Stimulated activated CD8-positive, alpha-beta memory T cell treated with anti-CD3 and anti-CD28 coated beads, Interleukin-15, amount 100 ng/mL, for 48 hours (primary cell): ENCODE measurements at regions not wholly inside any gene's neighbourhood (a gene's known extent, or its start where the extent isn't known, plus 50 kb on each side); places are given as distances from the start of the nearest gene placed in this dataset.
"Not testable (repeated sequence)": the region's sequence is repeated elsewhere in the genome, so short reads cannot be mapped to it uniquely, and the experiment has no call there.

Experiments used
- DNase-seq, 2 donors: peaks; one replicate each; pipeline ENCODE4 v3.0.0-alpha.2; 2020; ENCODE audit warnings: low read depth in 2 of 2

DNA sequence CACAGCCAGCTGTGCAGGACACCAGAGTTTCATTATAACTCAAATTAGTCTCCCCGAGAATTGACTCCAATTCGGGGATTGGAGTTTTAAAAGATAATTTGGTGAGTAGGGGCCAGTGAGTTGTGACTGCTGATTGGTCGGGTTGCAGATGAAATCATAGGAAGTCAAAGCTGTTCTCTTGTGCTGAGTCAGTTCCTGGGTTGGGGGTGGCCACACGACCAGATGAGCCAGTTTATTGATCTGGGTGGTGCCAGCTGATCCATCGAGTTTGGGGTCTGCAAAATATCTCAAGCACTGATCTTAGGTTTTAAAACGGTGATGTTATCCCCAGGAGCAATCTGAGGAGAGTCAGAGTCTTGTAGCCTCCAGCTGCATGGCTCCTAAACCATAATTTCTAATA is 82.7 kb upstream of the SLC66A3 start:
- no peak for DNase-seq

DNA sequence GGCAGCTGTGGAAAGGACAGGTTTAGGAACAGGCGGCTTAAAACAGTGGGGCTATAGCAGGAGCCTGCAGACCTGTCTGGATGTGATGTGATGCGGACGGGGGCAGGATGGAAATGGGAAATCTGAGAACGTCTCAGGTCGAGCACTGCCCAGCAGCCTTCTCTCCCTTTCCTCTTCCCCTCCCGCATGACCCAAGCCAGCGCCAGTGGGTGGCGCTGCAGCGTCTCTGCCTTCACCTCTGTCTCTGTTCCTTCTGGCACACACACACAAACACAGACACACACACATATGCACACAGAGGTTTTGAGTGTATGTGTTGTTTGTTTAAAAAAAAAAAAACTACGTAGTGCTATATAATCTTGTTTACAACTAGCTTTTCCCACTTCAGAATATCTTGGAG is 82.0 kb upstream of the SLC66A3 start:
- peak in 1 of 2 donors; percentile 9 for DNase-seq

DNA sequence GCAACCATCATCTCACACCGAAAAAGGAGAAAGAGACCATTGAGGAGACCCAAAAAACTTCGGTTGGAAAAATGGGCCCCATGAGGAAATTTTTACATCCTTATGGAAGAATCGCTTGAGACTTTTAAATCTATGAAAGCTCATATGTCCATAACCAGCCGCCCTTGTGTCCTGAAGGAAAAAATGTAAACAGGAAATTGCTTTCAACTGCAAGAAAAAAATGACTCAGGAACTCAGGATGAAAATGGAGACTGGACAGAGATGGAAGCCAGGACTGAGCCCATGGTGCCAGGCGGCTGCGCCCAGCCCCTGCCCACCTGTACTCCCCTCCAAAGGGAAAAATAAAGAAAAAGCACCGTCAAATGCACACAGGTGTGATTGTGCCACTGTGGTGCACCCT is 81.5 kb upstream of the SLC66A3 start:
- no peak for DNase-seq

DNA sequence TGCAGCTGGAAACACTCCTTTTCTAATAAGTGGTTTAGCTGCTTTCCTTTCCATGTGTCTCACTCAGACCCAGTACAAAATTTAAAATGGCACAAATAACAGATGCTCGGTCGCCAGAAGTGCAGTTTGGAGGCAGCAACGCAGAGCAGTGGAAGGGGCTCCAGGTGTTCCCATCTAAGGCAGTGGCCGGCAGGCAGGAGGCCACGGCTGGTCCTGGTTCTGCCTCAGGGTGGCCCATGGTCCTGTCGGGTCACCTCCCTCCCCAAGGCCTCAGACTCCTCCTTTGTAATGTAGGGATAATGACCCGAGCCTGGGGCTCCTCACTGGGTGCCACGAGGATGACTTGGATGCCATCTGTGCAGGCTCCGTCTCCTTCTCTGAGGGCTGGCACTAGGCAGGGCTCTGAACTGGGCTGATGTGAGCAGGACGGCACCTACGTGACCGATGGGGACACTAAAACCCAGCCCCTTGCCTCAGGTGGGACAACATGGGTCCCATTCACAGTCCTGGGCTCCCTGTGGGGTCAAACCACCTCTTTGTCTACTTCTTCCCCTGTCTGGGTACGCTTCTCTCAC is 80.9 kb upstream of the SLC66A3 start:
- DNase-seq = no peak

- DNase-seq = no peak
Observed at GRCh38 chr2:11075221-11075620, 80.0 kb upstream of the SLC66A3 start.

GRCh38 chr2:11077411-11077810 is 77.9 kb upstream of the SLC66A3 start:
- no peak for DNase-seq

DNA sequence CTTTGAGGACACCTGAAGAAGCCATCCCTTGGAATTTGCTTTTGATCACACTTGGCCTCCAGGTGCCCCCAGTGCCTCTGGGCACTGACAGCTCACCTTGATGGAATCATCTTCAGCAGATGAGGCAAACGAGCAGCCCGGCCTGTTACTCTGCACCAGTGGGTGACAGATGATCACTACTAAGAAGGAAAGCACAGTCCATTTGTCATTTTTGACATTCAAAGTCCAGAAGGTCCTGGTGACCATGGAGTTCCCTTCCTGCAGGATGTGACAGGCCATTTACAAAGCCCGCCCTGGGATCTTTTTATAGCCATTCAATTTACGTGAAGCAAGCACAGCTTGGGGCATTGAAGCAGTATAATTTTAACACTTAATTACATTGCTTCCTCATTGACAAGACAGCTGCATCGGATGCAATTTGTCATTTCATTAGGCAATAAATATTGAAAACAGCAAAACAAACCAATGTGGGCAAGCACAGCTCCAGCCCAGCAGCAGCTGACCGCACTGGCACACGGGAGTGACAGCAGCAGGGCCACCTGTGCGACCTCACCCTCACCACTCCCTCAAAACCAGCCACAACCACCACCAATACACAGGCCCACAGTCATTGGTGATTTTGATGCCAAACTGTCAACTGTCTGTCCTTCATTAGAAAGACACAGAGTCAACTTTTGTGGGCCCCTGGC is 76.0 kb upstream of the SLC66A3 start:
- no peak for DNase-seq

- no peak for DNase-seq
Observed at GRCh38 chr2:11080253-11081115, 74.8 kb upstream of the SLC66A3 start.

DNA sequence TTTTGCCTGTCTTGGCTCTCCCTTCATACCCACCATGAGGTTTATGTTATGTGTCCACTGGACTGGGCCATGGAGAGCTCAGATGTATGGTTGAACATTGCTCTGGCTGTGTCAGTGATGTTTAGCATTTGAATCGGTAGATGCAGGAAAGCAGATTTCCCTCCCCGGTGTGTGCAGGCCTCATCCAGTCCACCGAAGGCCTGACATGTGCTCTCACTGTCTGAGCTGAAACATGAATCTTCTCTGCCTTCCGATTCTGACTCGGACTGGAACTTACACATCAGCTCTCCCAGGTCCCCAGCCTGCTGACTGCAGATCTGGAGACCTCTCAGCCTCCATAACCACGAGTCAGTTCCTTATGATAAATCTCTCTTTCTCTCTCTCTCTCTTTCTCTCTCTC is 72.4 kb upstream of the SLC66A3 start:
- DNase-seq = no peak

- DNase-seq = not testable (repeated sequence)
Observed at GRCh38 chr2:11088821-11089220, 66.4 kb upstream of the SLC66A3 start.

DNA sequence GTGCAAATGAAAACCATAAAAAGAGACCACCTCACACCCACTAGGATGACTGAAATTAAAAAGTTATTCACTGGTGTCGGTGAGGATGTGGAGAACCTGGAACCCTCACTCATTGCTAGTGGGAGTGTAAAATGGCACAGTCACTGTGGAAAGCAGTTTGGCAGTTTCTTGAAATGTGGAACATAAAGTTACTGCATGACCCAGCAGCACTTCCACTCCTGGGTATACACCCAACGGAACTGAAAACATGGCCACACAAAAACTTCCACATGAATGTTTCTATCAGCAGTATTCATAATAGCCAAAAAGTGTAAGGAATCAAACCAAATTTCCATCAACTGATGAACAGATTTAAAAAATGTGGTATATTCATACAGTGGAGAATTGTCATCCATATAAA is 65.1 kb upstream of the SLC66A3 start:
- DNase-seq = no peak

DNA sequence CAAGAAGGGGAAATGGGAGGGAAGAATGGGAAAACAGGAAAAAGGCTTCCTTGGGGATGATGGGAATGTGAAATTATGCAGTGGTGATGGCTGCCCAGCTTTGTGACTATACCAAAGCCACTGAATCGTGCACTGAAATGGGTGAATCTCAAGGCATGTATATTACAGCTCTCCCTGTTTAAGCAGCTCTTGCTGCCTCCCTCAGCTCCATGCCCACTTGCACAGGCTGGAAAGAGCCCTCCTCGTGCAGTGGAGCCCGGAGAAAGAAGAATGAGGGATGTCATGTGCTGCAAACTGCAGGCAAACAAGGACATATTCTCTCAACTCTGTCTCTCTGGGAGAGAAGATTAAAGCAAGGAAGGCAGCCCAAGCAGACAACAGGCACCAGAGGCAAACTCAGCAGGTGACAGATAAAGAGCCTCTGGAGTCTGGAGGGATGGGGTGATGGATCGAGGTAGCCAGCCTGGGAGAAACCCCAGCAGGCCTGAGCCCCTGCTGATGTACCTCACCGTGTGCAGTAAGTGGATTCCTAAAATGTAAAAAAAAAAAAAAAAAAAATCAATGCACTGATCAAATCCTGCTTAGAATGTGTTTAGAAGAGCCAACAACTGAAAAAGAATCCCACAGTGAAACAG is 62.4 kb upstream of the SLC66A3 start:
- no peak for DNase-seq

DNA sequence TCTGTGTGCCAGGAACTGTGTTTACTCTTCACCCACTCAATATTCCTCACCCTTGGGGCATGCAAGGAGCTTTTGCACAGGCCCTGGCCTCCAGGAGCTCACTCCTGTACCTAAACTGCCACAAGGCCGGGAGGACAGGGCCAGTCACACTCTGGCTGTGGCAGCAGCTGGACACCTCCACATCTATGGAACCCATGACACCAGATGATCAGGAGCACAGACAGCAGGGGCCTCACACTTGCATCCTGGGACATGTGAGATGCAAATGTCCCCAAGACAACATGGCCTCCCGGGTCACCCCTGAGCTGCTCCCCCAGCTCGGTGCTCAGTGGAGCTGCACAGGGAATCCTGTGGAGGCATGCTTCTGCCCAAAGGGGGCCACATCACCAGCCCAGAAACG is 61.8 kb upstream of the SLC66A3 start:
- no peak for DNase-seq

DNA sequence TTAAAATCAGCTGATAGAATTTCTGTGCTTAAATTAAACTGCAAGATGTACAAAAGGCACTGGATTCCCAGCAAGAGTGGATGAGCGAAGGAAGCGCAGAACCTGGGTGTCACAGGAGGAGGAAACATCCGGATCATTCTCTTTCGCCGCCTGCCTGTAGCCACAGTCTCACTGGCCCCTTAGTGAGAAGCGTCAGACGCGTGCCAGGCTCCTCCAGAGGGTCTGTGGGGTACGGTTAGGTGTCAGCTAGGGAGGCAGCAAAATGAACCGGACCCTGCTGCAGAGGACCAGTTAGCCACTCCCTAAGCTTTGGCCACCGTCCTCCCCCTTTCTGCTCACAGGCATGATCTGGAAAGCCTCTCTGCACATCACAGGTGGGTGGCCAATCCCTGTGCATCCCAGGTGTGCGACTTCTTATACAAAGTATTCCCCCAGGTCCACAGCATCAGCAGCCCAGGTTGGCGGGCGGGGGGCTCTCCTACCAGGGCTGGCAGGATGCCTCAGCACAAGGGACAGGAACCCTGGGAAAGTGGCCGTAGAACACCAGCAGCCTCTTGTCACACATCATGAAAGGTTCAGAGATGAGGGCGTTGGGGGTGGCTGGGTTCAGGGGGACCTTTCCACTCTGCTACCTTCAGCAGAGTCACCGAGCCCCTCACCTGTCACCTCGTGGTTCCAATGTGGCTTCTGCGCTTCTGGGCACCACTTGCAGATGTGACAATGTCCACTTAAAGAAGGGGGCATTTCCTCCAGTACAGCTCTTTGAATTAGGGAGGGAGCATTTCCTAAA is 61.1 kb upstream of the SLC66A3 start:
- DNase-seq = no peak

DNA sequence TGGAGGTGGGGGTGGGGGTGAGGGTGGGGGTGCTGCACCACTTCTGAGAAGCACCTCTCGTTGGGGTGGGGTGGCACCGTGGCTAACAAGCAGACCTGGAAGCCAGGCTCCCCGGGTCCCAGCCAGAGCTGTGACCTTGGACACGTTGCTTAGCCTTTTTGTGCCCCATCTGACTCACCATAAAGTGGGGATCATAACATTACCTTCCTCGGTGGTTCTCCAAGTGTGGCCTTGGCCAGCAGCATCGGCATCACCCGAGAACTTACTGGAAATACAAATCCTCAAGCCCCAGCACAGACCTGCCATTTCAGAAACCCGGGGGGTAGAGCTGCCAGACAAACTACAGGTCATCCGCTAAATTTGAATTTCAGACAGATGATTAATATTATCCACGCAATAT is 58.7 kb upstream of the SLC66A3 start:
- DNase-seq = no peak

GRCh38 chr2:11097038-11097720 is 58.1 kb upstream of the SLC66A3 start:
- DNase-seq = no peak

DNA sequence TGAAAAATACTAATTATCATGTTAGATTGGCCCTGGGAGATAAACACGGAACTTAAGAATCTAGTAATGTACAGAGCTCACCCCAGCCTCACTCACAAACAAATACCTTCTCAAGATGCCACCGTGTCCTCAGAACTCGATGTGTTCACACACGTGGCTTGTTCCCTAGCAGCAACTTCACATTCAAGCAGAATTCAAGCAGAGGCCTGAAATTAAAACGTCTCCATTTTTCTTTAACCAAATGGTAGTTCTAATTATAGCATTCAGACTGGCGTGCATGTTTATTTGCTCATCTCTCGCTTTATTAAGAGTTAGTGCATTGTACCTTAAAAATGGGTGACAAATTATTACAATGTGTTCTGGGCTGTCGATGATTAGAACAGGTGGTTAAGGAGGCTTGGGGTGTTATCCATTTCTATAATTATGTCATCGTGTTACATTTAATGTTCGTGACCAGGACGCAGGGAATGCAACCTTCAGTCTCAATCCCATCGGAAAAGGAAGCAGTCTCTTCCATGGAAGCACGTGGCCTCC is 57.3 kb upstream of the SLC66A3 start:
- no peak for DNase-seq

GRCh38 chr2:11099122-11100065 is 55.9 kb upstream of the SLC66A3 start:
- no peak for DNase-seq

DNA sequence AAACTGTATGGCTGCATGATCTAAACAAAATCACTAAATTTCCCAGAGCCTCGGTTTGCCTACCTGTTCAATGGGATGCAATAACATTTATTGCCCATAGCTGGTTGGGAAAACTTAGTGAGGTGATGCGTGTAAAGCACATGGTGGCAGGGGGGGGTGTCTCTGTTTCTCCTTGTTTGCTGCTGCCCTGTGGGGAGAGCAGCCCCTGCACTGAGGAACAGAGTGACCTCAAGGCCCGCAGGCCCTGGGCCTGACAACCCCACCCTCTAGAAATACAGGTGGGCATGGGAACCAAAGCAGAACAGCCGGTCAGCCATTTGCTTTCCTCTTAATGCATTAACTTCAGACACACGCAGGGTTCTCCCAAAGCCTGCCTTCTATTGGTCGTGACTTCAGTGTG is 55.1 kb upstream of the SLC66A3 start:
- DNase-seq = no peak

DNA sequence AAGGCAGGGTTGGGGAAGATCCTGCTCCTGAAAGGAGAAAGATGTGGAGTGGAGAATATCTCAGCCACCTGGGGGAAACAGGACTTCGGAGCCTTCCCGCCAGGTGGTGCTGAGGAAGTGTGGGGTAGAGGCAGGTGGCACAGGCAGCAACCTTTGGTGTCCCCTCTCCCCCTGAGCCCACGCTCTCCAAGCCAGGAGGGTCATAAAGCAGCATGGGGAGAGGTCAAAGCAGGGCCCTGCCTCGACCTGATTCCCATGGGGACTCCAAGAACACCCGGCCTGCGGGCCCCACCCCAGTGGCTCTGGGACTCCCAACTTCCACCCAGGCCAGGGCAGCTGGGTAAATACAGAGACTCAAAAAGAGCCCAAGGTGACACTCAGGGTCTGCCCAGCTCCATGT is 54.3 kb upstream of the SLC66A3 start:
- no peak for DNase-seq
